ENCODE measurements at regions not wholly inside any gene's neighbourhood (a gene's known extent, or its start where the extent isn't known, plus 50 kb on each side); places are given as distances from the start of the nearest gene placed in this dataset.

DNA sequence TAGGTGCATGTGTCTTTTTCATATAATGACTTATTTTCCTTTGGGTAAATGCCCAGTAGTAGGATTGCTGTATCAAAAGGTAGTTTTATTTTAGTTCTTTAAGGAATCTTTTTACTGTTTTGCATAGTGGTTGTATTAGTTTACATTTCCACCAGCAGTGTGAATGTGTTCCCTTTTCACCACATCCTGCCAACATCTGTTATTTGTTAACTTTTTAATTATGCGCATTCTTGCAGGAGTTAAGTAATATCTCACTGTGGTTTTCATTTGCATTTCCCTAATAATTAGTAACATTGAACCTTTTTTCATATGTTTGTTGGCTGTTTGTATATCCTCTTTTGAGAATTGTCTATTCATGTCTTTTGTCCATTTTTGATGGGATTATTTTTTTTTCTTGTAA lies 1761.9 kb downstream of the PLA2G4A start:
- H3K4me1 ChIP-seq (ENCODE audit: control insufficient read depth in 4 of 4, insufficient read depth in 4 of 4, low read length in 3 of 4), result no peaks in the 10 kb centered on the region
- no peak for DNase-seq (ENCODE audit: low spot score)
- H3K27ac ChIP-seq (ENCODE audit: low read depth in 1 of 2, low read length in 2 of 2), result no peak overlapping the region
- no peaks in the 10 kb centered on the region for H3K9me3 ChIP-seq (ENCODE audit: control insufficient read depth in 4 of 4, low read length in 3 of 4)
- no peak overlapping the region for H3K4me3 ChIP-seq (ENCODE audit: low read depth in 1 of 3, low read length in 3 of 3)
- no peaks in the 10 kb centered on the region for H3K36me3 ChIP-seq (ENCODE audit: control insufficient read depth in 4 of 4, insufficient read depth in 3 of 4, low read depth in 1 of 4, low read length in 3 of 4)
- no peak overlapping the region for H3K9ac ChIP-seq (ENCODE audit: low read depth in 1 of 2, low read length in 2 of 2)
- H3K27me3 ChIP-seq (ENCODE audit: control insufficient read depth in 4 of 4, insufficient read depth in 4 of 4, low read length in 3 of 4), result no peaks in the 10 kb centered on the region
- WGBS, result 99% methylated on average over 1 of the region's 1 CpG
- TF ChIP-seq RAD21 (IDR thresholded peaks at IDR 0.05) (no peak), YY1 (IDR thresholded peaks at IDR 0.05) (no peak), RXRA (IDR thresholded peaks at IDR 0.05) (no peak), NR2F2 (IDR thresholded peaks at IDR 0.05) (no peak), JUND (IDR thresholded peaks at IDR 0.05) (no peak), EGR1 (IDR thresholded peaks at IDR 0.05; ENCODE audit: low read depth in 2 of 2) (no peak), SP1 (IDR thresholded peaks at IDR 0.05) (no peak), HNF4G (IDR thresholded peaks at IDR 0.05) (no peak), FOXA1 (IDR thresholded peaks at IDR 0.05) (no peak), GABPA (IDR thresholded peaks at IDR 0.05 in 1 of 2, conservative IDR thresholded peaks at IDR 0.05 in 1 of 2) (no peak)
- TF ChIP-seq, protein P1, sequence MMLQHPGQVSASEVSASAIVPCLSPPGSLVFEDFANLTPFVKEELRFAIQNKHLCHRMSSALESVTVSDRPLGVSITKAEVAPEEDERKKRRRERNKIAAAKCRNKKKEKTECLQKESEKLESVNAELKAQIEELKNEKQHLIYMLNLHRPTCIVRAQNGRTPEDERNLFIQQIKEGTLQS (IDR thresholded peaks at IDR 0.05), result no peak
- TF ChIP-seq, protein P2, sequence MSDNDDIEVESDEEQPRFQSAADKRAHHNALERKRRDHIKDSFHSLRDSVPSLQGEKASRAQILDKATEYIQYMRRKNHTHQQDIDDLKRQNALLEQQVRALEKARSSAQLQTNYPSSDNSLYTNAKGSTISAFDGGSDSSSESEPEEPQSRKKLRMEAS (IDR thresholded peaks at IDR 0.05), result no peak
- TF ChIP-seq, protein P3, sequence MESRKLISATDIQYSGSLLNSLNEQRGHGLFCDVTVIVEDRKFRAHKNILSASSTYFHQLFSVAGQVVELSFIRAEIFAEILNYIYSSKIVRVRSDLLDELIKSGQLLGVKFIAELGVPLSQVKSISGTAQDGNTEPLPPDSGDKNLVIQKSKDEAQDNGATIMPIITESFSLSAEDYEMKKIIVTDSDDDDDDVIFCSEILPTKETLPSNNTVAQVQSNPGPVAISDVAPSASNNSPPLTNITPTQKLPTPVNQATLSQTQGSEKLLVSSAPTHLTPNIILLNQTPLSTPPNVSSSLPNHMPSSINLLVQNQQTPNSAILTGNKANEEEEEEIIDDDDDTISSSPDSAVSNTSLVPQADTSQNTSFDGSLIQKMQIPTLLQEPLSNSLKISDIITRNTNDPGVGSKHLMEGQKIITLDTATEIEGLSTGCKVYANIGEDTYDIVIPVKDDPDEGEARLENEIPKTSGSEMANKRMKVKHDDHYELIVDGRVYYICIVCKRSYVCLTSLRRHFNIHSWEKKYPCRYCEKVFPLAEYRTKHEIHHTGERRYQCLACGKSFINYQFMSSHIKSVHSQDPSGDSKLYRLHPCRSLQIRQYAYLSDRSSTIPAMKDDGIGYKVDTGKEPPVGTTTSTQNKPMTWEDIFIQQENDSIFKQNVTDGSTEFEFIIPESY (IDR thresholded peaks at IDR 0.05), result no peak
- TF ChIP-seq, protein P4, sequence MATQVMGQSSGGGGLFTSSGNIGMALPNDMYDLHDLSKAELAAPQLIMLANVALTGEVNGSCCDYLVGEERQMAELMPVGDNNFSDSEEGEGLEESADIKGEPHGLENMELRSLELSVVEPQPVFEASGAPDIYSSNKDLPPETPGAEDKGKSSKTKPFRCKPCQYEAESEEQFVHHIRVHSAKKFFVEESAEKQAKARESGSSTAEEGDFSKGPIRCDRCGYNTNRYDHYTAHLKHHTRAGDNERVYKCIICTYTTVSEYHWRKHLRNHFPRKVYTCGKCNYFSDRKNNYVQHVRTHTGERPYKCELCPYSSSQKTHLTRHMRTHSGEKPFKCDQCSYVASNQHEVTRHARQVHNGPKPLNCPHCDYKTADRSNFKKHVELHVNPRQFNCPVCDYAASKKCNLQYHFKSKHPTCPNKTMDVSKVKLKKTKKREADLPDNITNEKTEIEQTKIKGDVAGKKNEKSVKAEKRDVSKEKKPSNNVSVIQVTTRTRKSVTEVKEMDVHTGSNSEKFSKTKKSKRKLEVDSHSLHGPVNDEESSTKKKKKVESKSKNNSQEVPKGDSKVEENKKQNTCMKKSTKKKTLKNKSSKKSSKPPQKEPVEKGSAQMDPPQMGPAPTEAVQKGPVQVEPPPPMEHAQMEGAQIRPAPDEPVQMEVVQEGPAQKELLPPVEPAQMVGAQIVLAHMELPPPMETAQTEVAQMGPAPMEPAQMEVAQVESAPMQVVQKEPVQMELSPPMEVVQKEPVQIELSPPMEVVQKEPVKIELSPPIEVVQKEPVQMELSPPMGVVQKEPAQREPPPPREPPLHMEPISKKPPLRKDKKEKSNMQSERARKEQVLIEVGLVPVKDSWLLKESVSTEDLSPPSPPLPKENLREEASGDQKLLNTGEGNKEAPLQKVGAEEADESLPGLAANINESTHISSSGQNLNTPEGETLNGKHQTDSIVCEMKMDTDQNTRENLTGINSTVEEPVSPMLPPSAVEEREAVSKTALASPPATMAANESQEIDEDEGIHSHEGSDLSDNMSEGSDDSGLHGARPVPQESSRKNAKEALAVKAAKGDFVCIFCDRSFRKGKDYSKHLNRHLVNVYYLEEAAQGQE (IDR thresholded peaks at IDR 0.05), result no peak
- TF ChIP-seq, protein P5, sequence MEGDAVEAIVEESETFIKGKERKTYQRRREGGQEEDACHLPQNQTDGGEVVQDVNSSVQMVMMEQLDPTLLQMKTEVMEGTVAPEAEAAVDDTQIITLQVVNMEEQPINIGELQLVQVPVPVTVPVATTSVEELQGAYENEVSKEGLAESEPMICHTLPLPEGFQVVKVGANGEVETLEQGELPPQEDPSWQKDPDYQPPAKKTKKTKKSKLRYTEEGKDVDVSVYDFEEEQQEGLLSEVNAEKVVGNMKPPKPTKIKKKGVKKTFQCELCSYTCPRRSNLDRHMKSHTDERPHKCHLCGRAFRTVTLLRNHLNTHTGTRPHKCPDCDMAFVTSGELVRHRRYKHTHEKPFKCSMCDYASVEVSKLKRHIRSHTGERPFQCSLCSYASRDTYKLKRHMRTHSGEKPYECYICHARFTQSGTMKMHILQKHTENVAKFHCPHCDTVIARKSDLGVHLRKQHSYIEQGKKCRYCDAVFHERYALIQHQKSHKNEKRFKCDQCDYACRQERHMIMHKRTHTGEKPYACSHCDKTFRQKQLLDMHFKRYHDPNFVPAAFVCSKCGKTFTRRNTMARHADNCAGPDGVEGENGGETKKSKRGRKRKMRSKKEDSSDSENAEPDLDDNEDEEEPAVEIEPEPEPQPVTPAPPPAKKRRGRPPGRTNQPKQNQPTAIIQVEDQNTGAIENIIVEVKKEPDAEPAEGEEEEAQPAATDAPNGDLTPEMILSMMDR (IDR thresholded peaks at IDR 0.05; ENCODE audit: low read depth, low read length, missing input control), result no peak

DNA sequence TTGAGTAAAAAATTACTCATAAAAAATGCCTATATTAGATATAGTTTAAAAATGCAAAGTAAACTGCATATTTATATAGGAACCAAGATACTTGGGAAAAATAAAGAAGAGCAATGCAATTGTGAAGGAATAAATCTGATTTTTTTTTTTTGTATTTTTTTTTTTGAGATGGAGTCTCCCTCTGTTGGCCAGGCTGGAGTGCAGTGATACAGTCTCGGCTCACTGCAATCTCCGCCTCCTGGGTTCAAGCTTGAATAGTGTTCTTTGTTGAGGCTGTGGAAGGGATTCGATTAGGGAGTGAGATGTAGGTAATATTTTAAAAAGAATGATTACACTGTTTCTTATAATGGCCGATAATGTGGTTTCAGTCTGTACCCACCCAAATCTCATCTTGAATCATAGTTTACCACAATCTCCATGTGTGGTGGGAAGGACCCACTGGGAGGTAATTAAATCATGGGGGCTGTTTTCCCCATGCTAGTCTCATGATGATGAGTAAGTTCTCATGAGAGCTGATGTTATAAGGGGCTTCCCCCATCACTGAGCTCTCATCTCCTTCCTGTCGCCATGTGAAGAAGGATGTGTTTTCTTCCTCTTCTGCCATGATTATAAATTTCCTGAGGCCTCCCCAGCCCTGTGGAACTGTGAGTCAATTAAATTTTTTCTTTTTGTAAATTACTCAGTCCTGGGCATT lies 1765.9 kb downstream of the PLA2G4A start:
- Histone ChIP-seq H3K4me3 (ENCODE audit: low read depth in 1 of 3, low read length in 3 of 3) (no peak overlapping the region), H3K9me3 (ENCODE audit: control insufficient read depth in 4 of 4, low read length in 3 of 4) (no peaks in the 10 kb centered on the region), H3K9ac (ENCODE audit: low read depth in 1 of 2, low read length in 2 of 2) (no peak overlapping the region), H3K4me1 (ENCODE audit: control insufficient read depth in 4 of 4, insufficient read depth in 4 of 4, low read length in 3 of 4) (no peaks in the 10 kb centered on the region), H3K27ac (ENCODE audit: low read depth in 1 of 2, low read length in 2 of 2) (no peak overlapping the region), H3K27me3 (ENCODE audit: control insufficient read depth in 4 of 4, insufficient read depth in 4 of 4, low read length in 3 of 4) (no peaks in the 10 kb centered on the region), H3K36me3 (ENCODE audit: control insufficient read depth in 4 of 4, insufficient read depth in 3 of 4, low read depth in 1 of 4, low read length in 3 of 4) (no peaks in the 10 kb centered on the region)
- DNase-seq (ENCODE audit: low spot score), result no peak
- TF ChIP-seq, protein P3 (IDR thresholded peaks at IDR 0.05), result no peak
- TF ChIP-seq HNF4A (conservative IDR thresholded peaks at IDR 0.05) (no peak), TAF1 (conservative IDR thresholded peaks at IDR 0.05) (no peak), SP1 (IDR thresholded peaks at IDR 0.05) (no peak), RXRA (IDR thresholded peaks at IDR 0.05) (no peak)
- TF ChIP-seq, protein P2 (IDR thresholded peaks at IDR 0.05), result no peak
- TF ChIP-seq, protein P1 (IDR thresholded peaks at IDR 0.05), result no peak
- 61% methylated on average over 5 of the region's 5 CpGs for WGBS

All from liver (tissue), 8 donors.